ENCODE measurements at regions not wholly inside any gene's neighbourhood (a gene's known extent, or its start where the extent isn't known, plus 50 kb on each side); places are given as distances from the start of the nearest gene placed in this dataset.

- TF ChIP-seq EZH2phosphoT487 (IDR thresholded peaks at IDR 0.05; ENCODE audit: insufficient read depth, low read depth) (no peak), EZH2 (IDR thresholded peaks at IDR 0.05; ENCODE audit: insufficient read depth, poor library complexity, severe bottlenecking) (no peak)
Observed at GRCh38 chr3:146770301-146770700, 165.2 kb upstream of the PLSCR5 start.
